M059J (cell line): ENCODE measurements at regions not wholly inside any gene's neighbourhood (a gene's known extent, or its start where the extent isn't known, plus 50 kb on each side); places are given as distances from the start of the nearest gene placed in this dataset.
"Not testable (repeated sequence)": the region's sequence is repeated elsewhere in the genome, so short reads cannot be mapped to it uniquely, and the experiment has no call there.

Experiments used
- DNase-seq: peaks from one replicate; pipeline ENCODE4 v3.0.0-alpha.2; 2012; ENCODE audit warnings: low read depth

DNA sequence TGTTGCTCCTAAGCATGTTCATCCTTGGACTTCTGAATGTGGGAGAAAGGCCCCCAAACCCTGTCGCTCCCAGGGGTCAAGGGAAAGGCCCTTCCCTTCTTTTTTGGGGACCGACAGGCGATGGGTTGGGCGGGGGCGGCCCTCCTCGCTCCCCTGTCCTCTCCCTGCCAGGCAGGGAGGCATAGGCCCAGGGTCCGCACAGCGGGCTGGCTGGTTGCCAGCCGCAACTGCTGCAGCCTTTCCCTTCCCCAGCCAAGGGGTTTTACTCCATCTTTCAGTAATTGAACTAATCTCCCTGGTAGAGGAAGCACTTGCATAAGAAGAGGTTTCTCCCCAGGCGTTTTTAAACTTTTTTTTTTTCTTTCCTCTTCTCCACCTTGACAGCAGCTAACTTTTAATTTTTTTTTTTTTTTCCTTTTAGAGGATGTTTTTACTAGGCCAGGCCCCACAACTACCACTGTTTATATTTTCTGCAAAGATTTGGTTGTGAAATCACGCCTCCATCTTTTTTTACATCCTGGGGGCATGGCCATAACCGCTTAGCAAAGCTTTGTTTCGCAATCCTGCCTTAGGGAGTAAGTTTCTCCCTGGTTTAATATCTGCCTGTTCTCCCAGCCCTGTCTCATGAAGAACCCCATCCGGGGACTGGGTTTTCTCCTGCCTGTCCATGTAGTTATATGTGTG lies 216.9 kb upstream of the ZNF608 start:
- peak; percentile 94 for DNase-seq

DNA sequence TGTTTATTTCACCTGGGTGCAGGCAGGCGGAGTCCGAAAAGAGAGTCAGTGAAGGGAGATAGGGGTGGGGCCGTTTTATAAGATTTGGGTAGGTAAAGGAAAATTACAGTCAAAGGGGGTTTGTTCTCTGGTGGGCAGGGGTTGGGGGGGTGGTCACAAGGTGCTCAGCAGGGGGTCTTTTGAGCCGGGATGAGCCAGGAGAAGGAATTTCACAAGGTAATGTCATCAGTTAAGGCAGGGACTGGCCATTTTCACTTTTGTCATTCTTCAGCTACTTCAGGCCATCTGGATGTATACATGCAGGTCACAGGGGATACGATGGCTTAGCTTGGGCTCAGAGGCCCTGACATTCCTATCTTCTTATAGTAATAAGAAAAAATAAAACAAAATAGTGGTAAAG lies 220.3 kb upstream of the ZNF608 start:
- DNase-seq = not testable (repeated sequence)

DNA sequence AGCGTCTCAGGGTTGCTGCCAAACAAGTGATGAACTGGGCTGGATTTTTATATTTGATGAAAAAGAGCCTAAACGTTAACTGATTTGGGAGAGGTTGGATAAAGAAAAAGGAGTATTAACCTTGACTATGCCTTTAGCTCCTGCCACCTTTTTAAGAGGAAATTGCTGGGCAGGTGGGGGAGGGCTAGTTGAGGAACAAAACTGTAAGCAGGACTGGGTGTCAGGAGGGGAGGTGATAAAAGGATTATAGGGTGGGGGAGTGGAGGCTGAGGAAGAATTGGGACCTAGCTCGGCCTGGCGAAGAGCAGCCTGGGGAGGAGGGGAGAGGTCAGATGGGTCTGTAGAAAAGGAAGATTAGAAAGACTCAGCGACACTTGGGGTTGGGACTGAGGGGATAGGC lies 223.9 kb upstream of the ZNF608 start:
- not testable (repeated sequence) for DNase-seq

DNA sequence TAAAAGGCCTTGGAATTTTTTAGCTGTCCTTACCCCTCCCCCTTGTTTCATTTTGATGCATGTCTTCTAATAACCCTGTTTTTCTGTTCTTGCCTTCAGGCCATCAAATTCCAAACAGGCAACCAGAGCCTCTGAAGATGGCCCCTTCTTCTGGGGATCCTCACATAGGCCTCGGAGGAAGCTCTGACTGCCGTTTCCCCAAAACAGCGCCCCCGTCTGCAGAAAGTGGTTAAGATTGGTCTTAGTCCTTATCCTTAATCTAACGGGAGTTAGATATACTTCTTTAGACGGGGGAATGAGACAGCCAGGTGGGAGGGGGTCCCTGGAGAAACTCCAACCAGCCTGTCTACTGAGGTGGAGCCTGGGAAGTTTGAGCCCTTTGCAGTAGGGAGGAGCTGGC lies 226.3 kb upstream of the ZNF608 start:
- DNase-seq = no peak

DNA sequence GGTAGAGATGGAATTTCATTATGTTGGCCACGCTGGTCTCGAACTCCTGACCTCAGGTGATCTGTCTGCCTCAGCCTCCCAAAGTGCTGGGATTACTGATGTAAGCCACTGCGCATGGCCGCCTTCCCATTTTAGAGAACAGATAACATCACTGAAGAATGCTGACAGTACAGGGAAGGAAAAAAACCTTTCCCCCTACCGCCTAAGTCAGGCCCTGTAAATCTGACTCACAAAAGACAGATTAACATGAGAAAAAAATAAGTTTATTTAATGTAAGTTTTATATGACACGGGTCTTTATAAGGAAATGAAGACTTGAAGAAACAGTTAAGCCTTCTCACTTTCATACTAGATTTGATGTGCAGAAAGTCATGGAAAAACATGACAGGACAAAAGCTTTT lies 227.2 kb upstream of the ZNF608 start:
- peak; percentile 31 for DNase-seq

DNA sequence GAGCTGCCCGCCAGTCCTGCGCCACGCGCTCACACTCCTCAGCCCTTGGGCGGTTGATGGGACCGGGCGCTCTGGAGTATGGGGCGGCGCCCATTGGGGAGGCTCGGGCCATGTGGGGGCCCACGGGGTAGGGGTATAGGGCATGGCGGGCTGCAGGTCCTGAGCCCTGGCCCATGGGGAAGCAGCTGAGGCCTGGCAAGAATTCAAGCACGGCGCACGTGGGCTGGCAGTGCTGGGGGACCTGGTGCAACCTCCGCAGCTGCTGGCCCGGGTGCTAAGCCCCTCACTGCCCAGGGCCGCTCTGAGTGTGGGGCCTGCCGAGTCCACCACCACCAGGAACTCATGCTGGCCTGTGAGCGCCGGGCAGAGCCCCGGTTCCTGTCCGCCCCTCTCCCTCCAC lies 229.6 kb upstream of the ZNF608 start:
- no peak for DNase-seq

DNA sequence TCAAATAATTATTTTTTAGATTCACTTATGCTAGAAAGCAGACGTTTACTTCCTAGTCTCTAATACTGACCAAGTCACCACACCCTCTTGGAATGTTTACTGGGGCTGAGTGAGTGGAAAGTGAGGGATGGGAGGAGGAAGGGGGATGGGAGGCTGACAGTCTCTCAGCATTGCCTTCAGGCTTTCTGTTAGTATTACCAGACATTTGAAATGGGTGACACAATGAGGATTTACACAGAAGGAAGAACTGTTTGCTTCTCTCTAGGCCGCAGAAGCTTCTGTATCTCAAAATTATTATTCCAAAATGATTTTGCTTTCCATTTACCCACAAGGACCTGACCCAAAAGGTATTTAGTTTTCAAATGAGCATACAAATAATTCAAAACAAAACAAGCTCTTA lies 232.8 kb upstream of the ZNF608 start:
- DNase-seq = peak; percentile 42

DNA sequence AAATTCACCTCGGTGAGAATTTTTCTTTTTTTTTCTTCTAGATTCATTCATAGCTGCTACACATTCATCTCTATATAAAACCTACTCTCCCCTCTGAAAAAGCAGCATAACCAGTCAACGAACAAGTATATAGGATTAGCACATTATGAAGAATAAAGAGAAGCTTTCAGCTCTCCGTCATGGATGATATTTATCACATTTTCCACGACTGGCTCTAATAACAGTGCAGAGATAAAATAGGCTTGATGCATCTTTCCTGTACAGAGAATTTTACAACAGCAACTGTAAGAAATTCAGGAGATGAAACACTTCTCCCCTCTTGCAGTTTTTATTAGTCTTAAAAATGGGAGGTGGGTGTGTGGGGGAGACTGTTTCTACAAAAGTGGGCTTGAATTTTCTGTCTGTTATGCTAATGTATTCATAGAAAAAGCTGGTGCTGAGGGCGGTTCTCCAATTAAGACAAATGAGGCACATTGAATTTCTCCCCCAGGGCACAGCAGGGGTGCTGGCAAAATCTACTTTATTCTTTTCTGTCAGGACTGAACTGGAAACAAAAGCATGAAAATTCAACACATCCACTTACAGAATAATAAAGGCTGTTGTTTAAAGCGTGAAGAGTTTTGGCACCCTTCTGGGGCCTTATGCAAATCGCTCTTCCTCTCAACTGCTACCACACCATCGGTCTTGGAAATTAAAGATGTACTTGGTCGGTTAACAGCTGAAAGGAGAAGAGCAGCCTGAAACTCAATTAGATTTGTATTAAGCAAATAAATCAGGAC lies 233.9 kb upstream of the ZNF608 start:
- no peak for DNase-seq

DNA sequence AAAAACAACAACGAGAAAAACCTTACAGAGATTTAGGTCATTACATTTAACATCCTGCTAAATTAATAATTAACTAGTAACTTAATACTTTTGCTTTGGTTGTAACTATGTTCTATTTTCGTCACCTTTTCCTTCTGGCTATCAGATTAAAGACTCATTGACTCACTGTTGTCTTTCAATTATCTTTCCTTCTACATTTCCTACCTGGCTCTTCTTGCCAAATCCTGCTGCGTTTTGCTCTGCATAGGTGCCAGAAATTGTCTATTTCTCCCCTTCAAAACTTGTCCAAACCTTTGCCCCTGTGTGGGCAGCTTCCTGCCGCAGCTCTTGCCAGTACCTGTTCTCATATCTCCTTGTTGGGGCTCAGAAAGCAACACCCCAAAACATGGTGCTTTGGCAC lies 235.5 kb upstream of the ZNF608 start:
- DNase-seq = no peak

DNA sequence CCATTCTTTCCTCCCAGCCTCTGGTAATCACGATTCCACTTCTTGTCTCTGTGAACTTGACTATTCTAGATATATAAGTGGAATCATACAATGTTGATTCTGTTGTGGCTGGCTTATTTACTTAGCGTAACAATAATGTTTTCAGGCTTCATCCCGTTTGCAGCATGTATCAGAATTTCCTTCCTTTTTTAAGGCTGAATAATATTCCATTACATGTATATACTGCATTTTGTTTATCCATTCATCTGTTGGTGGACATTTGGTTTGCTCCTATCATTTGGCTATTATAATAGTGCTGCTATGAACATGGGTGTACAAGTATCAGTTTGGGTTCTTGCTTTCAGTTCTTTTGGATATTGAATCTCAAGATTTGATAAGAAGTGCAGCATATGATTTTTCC lies 239.7 kb upstream of the ZNF608 start:
- DNase-seq = no peak

DNA sequence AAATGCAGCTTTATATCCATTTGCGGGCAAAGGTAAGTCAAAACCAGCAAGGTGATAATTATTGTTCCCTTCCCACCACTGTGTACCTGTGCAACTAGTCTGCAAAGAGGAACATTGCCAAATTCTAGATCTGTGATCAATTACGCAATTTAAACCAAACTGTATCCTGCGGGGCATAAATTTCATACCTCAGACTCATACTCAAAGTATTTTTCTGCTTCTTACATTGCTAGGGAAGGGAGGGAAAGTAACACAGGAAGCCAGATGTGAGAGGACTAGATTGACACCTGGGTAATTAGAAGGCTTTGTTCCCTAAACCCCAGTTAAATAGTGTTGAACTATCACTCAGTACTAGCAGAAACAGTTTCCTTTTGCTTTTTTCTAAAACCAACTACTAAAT lies 240.2 kb upstream of the ZNF608 start:
- no peak for DNase-seq

DNA sequence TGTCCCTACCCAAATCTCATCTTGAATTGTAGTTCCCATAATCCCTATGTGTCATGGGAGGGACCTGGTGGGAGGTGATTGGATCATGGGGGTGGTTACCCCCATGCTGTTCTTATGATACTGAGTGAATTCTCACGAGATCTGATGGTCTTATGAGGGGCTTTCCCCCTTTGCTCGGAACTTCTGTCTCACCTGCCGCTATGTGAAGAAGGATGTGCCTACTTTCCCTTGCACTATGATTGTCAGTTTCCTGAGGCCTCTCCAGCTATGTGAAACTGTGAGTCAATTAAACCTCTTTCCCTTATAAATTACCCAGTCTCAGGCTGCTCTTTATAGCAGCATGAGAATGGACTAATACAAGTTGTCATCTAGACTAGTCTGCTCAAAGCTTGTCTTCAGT lies 241.3 kb upstream of the ZNF608 start:
- DNase-seq = not testable (repeated sequence)

DNA sequence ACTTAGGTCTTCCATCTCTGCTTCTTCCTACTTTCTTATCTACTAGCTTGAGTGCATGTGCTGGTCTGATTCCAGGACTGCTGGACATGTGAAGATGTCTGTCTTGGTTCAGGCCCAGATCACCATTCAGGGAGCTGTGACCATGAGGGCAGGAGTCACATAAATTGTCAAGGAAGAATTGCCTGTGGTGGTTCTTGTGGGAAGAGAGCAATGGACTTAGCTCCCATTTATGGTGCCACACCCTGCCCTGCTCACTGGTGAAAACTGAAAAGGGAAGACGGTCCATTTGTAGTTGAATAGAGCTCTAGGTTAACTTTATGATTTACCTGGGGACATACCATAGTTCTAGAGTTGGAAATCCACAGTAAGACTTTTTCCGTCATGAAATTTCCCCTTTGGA lies 244.3 kb upstream of the ZNF608 start:
- DNase-seq = no peak

DNA sequence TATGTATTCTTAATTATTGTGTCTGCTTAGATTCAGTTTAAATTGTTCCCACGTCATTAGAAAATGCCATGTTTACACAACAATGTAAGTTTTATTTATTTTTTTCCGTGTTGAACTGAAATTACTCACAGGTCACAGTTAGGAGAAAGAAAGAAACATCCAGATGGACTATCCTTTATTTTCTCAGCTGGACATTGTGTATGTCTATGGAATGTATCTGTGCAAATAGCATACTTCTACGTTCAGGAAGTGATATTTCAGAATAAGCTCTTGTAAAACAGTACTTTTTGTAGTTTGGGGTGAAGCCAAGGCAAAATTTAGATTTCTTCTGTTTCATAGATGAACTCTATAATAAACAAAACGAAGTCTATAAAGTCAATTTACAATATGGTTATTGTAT lies 249.0 kb upstream of the ZNF608 start:
- no peak for DNase-seq

DNA sequence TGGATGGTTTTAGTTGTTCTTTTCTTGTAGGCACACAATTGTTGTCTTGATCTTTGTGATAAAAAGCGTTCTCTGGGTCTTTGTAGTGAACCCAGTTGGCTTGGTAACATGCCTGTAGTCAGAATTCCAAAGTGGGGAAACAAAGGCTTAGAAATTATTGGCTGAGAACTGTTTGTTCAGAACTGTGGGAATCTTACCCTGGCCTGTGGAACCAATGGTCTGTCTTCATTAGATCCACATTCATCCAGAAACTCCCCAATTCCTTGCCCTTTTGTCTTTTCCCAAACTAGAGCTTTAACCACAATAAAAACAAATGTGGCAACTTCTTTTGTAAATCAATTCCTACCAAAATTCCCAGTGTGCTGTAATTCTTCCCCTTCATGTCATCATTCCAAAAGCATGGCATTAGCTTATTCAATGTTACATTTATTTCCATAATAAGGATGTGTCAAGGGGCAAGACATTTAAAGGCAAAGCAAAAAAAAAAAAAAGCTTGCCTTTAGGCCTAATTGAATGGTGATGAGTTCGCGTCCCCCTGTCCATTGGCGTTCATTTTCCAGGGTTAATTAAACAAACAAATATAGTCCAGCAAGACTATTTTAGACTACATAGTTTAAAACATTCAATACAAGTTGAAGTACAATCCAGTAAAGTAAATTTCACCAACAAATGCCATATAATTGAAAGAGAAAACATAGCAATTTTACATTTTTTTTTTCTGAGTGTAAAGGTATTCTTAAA lies 249.8 kb upstream of the ZNF608 start:
- DNase-seq = peak; percentile 40

DNA sequence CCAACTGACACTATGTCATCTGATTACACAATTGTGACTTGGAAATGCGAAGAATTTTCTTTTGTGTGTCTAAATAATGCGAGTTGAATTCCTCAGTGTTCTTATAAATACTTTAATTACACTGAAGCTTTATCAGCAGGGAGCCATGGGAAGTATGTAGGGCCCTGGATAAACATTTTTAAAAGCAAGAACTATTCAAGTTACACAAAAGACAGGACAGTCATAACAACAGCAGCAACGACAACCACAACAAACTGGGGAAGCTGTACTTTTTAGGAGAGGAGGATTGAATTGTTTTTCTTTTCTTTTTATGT lies 250.3 kb upstream of the ZNF608 start:
- DNase-seq = peak; percentile 53

DNA sequence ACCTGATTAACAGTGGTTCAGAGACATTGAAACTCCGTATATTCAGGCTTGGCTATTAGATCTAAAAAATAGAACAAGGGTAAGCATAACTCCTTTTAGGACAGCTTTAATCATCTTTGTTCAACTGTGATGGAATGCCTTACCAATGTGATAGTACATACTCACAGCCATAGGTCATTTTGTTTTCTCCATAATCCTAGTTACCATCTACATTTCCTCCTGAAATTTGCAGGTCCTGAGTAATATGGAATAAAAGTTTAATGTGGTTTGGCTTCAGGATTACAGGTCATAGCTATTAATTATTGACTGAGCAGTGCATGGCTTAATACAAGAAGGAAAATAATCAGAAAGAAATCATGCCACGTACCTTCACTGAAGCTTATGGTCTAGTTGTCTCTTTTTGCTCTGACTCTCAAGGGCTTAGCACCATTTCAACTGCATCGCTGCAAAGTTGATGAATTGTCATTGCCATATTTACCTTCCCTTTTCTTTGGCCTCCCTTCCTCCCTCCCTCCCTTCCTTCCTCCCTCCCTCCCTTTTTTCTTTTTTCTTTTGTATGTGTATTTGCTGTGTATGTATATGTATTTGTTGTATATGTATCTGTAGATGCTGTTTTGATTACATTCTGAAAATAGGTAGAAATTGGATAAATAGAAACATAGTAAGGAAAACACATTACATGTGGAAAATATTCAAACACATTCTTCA lies 250.9 kb upstream of the ZNF608 start:
- DNase-seq = peak; percentile 12

DNA sequence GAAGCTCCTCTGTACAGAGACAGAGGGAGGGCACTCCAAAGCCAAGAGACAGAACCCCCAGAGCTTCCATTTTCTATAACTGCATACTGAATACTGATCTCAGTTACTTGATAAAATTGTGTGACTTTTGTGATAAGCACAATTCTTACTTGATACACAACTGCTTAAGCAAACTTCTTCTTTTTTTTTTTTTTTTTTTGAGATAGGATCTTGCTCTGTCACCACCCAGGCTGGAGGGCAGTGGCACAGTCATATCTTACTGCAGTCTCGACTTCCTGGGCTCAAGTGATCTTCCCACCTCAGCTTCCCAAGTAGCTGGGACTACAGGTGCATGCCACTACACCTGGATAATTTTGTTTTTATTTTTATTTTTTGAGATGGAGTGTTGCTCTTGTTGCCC lies 252.1 kb upstream of the ZNF608 start:
- no peak for DNase-seq

DNA sequence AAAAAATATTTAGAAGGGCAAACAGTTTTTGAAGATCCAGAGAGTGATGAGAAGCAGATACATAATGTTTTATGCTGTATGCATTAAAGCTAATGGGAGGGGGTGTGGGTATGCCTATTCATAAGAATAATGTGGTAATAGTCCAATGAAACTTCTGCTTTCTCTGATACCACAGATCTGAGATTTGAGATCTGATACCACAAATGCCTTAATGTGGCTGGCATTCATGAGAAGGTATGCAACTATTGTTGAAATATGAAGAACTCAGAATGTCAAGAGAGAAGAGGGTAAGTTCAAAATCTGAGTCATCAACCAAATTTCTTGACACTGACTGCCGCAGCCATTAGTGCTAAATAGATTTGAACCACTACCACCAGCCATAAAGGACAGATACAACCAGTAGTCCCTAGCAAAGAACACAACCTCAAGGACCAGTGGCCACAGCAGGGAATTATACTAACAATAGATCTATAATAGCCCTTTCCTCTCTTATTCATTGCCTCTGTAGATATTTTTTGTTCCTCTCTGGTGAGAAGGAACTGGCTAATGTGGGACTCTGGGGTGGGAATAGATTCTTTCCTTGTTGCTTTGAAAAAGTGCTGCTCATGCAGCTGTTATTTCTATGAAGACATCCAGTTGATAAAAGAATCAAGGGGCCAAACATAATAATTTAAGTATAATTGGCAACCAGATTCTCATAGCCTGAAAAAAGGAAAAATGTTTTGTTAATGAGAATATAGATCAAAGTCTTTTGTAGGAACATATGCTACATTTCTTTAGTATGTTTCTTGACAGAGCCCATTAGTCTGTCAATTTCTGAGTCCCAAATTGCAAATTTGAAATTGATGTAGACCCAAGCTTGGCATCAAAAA lies 256.5 kb upstream of the ZNF608 start:
- peak; percentile 88 for DNase-seq

DNA sequence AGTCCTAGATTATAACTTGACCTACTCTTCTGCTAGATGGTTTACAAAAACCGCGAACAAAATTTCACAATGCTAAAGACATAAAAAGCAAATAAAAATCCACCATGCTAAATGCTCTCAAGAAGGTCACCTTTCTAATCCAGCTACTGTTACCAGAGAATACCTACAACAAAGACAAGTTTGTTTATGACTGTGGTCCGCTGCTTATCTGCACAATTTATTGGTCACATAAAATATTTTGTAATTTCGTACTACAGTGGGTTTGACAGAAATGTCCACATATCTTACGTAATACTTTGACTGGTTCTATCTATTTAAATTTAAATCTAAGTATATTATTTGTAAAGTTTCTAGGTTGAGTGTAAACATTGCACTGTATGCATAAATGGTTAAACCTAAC lies 257.6 kb upstream of the ZNF608 start:
- DNase-seq = peak; percentile 26

DNA sequence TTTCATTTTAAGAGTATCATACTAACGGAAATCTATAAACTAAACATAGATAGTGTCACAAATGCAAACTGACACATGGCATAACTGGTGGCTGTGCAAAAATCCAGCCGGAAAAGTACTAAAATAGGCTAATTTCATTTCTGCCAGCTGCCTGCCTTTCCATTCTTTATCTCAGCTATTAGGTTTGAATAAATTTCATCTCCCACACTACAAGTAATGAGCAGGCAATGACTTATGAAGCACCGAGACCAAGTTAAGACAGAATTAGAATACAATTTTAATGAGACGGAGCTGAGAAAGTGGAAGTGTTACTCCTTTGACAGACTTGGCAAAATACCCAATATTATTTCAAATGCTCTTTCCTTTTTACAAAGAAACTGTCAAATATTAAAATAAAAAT lies 258.8 kb upstream of the ZNF608 start:
- no peak for DNase-seq
